ENCODE measurements at regions not wholly inside any gene's neighbourhood (a gene's known extent, or its start where the extent isn't known, plus 50 kb on each side); places are given as distances from the start of the nearest gene placed in this dataset.

DNA sequence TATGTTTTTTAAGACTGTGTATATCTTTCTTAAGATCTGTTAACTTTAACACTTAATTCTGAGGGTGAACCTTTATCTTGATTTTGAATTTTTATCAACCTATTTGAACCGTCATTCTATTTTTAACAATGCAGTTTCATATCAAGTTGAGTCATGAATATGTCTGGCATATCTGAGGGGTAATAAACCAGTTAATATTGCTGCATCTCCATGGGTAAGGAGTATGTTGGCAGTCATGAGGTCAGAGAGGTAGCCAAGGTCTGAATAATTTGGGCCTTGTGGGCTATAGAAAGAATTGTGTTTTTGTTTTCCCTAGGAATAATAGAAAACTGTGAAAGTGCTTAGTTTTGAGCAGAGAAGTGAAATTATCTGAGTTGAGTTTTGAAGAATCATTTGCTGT lies 419.0 kb downstream of the PLK2 start:
- H3K27ac ChIP-seq (ENCODE audit: low read depth, low read length, severe bottlenecking), result no peak overlapping the region
- no peaks in the 10 kb centered on the region for H3K36me3 ChIP-seq (ENCODE audit: control insufficient read depth, insufficient read depth, low read length)
- H3K4me3 ChIP-seq (ENCODE audit: extremely low read depth, insufficient read depth, low read length, poor library complexity, severe bottlenecking), result no peak overlapping the region
- no CpG with 5 or more reads among the region's 1 CpG for WGBS, 2 experiments (ENCODE audit: insufficient coverage in 2 of 2)
- peaks cover 3% of the 10 kb centered on the region for H3K4me1 ChIP-seq (ENCODE audit: control insufficient read depth, insufficient read depth, low read length, poor library complexity, severe bottlenecking)
- H3K9me3 ChIP-seq (ENCODE audit: control insufficient read depth, low read length), result no peaks in the 10 kb centered on the region

DNA sequence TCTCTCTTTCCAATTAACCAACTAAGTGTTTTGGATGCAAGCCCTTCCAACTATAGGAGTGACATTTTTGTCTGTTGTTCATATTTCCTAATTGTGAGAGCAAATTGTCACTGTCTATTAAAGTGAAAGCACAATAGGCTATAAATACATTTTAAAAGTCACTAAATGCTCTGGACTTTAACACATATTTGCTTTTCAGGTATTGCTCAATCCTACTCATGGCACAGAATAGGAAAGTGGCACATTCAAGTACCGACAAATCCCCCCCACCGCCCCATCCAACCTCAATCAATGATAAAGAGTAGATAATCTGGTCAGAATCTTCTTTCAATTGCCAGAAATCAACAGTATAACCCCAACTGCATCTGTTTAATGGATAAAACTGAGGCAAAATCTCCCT lies 419.8 kb downstream of the PLK2 start:
- Histone ChIP-seq H3K36me3 (ENCODE audit: control insufficient read depth, insufficient read depth, low read length) (no peaks in the 10 kb centered on the region), H3K9me3 (ENCODE audit: control insufficient read depth, low read length) (no peaks in the 10 kb centered on the region), H3K27ac (ENCODE audit: low read depth, low read length, severe bottlenecking) (no peak overlapping the region), H3K4me1 (ENCODE audit: control insufficient read depth, insufficient read depth, low read length, poor library complexity, severe bottlenecking) (peaks cover 3% of the 10 kb centered on the region), H3K4me3 (ENCODE audit: extremely low read depth, insufficient read depth, low read length, poor library complexity, severe bottlenecking) (no peak overlapping the region)
- WGBS, 2 experiments (ENCODE audit: insufficient coverage in 2 of 2), result no CpG with 5 or more reads among the region's 2 CpGs

DNA sequence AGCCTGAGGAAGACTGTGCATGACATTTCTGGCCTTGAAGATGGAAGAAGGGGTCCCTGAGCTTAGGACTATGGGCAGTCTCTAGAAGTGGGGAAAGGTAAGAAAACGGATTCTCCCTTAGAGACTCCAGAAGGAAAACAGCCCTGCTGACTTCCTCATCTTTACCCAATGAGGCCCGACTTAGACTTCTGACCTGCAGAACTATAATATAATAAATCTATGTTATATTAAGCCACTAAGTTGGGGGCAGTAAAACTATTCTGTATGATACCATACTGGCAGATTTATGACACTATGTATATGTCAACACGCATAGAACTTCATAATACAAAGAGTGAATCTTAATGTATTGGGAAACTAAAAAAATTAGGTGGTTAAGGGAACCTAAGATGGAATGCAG lies 422.0 kb downstream of the PLK2 start:
- Histone ChIP-seq H3K4me1 (ENCODE audit: control insufficient read depth, insufficient read depth, low read length, poor library complexity, severe bottlenecking) (peaks cover 1% of the 10 kb centered on the region), H3K36me3 (ENCODE audit: control insufficient read depth, insufficient read depth, low read length) (no peaks in the 10 kb centered on the region), H3K4me3 (ENCODE audit: extremely low read depth, insufficient read depth, low read length, poor library complexity, severe bottlenecking) (no peak overlapping the region), H3K9me3 (ENCODE audit: control insufficient read depth, low read length) (no peaks in the 10 kb centered on the region), H3K27ac (ENCODE audit: low read depth, low read length, severe bottlenecking) (no peak overlapping the region)
- no CpG with 5 or more reads among the region's 3 CpGs for WGBS, 2 experiments (ENCODE audit: insufficient coverage in 2 of 2)

DNA sequence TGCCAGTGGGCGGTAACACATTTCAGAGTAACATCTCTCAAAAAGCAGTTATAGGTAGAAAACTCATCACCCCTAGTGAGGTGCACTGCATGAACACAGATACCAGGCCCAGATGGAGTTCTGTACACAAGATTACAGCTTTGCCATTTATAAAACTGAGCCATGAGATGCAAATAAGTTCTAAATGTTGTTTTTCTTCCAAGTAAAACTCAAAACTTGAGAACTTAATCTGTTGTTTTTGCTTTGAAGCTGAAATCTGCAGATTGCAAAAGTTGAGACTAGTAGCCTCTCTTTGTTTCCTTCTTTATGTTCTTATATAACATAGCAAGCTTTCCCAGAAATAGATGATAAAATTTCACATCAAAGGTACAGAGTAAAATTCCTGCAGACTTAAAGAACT lies 434.1 kb downstream of the PLK2 start:
- Histone ChIP-seq H3K27ac (ENCODE audit: low read depth, low read length, severe bottlenecking) (no peak overlapping the region), H3K4me3 (ENCODE audit: extremely low read depth, insufficient read depth, low read length, poor library complexity, severe bottlenecking) (no peak overlapping the region), H3K36me3 (ENCODE audit: control insufficient read depth, insufficient read depth, low read length) (no peaks in the 10 kb centered on the region), H3K9me3 (ENCODE audit: control insufficient read depth, low read length) (no peaks in the 10 kb centered on the region), H3K4me1 (ENCODE audit: control insufficient read depth, insufficient read depth, low read length, poor library complexity, severe bottlenecking) (no peaks in the 10 kb centered on the region)
- 88% methylated on average over 1 of the region's 1 CpG; no CpG with 5 or more reads in 1 of the 2 experiments for WGBS, 2 experiments (ENCODE audit: insufficient coverage in 2 of 2)

DNA sequence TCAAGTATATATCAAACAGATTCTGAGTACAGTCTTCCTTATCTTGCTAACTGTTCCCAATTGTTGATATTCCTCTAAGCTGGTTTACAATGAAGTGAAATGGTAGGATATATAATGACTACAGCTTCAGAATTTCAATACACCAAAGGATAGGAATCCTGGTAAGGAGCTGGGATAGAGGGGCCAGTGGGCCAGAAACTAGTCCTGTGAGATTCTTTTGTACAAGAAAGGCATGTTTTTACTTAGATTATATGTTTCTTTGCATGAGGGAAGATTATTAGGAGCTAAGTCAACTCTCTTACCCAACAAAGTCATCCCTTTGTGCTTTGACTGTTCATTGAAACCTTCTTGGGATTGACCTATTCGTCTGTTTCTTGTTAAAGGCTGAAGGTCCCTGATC lies 435.7 kb downstream of the PLK2 start:
- no peaks in the 10 kb centered on the region for H3K36me3 ChIP-seq (ENCODE audit: control insufficient read depth, insufficient read depth, low read length)
- no CpG with 5 or more reads among the region's 1 CpG for WGBS, 2 experiments (ENCODE audit: insufficient coverage in 2 of 2)
- no peaks in the 10 kb centered on the region for H3K4me1 ChIP-seq (ENCODE audit: control insufficient read depth, insufficient read depth, low read length, poor library complexity, severe bottlenecking)
- no peaks in the 10 kb centered on the region for H3K9me3 ChIP-seq (ENCODE audit: control insufficient read depth, low read length)
- H3K4me3 ChIP-seq (ENCODE audit: extremely low read depth, insufficient read depth, low read length, poor library complexity, severe bottlenecking), result no peak overlapping the region
- no peak overlapping the region for H3K27ac ChIP-seq (ENCODE audit: low read depth, low read length, severe bottlenecking)

DNA sequence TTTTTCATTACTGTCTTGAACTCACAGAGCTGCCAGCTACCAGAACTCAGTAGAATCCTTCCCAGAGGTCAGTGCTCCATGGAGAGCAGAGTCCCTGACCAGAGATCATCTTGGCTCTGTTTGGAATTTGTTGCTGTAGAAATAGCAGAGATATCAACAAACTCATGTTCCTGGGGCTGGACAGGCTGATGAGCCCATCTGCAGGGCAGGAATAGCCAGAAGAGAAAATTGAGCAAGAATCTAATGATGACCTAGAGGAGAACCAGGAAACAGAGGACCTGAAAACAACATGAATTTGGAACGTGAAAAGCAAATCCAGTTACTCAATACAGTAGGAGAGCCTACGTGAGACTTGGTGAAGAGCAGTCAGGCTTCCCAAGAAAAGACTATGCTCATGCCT lies 437.8 kb downstream of the PLK2 start:
- no peaks in the 10 kb centered on the region for H3K4me1 ChIP-seq (ENCODE audit: control insufficient read depth, insufficient read depth, low read length, poor library complexity, severe bottlenecking)
- no peaks in the 10 kb centered on the region for H3K36me3 ChIP-seq (ENCODE audit: control insufficient read depth, insufficient read depth, low read length)
- WGBS, 2 experiments (ENCODE audit: insufficient coverage in 2 of 2), result 94 to 100% methylated on average over 2 of the region's 2 CpGs
- no peak overlapping the region for H3K27ac ChIP-seq (ENCODE audit: low read depth, low read length, severe bottlenecking)
- no peak overlapping the region for H3K4me3 ChIP-seq (ENCODE audit: extremely low read depth, insufficient read depth, low read length, poor library complexity, severe bottlenecking)
- no peaks in the 10 kb centered on the region for H3K9me3 ChIP-seq (ENCODE audit: control insufficient read depth, low read length)

DNA sequence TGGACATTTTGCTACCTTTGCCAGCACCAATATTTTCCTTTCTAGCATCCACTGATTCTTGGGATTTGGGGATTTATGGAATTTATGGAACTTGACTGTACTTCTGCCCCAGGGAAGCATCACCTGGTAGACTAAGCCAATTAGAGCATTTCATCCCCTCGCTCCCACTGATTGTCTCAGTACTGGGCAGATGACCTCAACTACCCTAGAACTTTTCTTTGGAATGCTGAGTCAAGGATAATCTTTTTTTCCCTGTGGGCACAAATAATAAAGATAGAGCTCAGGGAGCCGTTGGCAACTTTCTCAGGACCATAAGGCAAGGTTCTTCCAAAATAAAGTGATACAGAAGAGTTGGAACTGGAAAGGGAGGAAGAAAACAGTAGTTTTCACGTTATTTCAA lies 438.4 kb downstream of the PLK2 start:
- Histone ChIP-seq H3K4me1 (ENCODE audit: control insufficient read depth, insufficient read depth, low read length, poor library complexity, severe bottlenecking) (no peaks in the 10 kb centered on the region), H3K4me3 (ENCODE audit: extremely low read depth, insufficient read depth, low read length, poor library complexity, severe bottlenecking) (no peak overlapping the region), H3K27ac (ENCODE audit: low read depth, low read length, severe bottlenecking) (no peak overlapping the region), H3K36me3 (ENCODE audit: control insufficient read depth, insufficient read depth, low read length) (no peaks in the 10 kb centered on the region), H3K9me3 (ENCODE audit: control insufficient read depth, low read length) (no peaks in the 10 kb centered on the region)
- 90% methylated on average over 2 of the region's 3 CpGs; no CpG with 5 or more reads in 1 of the 2 experiments for WGBS, 2 experiments (ENCODE audit: insufficient coverage in 2 of 2)

DNA sequence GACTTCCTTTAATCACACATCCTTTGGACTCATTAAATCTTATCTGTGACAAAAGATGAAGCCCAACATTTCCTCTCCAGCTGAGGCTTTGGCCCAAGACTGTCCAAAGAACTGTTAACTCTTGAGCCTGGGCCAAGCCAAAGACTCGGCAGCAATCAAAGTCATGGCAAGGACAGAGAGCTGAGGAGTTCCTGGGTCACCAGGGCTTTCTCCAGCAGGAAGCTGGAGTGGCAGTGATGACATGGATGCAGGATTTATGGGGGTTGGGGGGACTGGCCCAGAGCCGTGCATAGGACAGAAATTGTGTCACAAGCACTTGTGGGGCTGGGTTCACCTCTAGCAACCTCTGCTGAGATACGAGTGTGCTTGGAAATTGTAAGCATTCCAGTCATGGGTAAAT lies 440.3 kb downstream of the PLK2 start:
- H3K4me1 ChIP-seq (ENCODE audit: control insufficient read depth, insufficient read depth, low read length, poor library complexity, severe bottlenecking), result no peaks in the 10 kb centered on the region
- H3K27ac ChIP-seq (ENCODE audit: low read depth, low read length, severe bottlenecking), result no peak overlapping the region
- 84 to 90% methylated on average over 2 to 3 of the region's 3 CpGs for WGBS, 2 experiments (ENCODE audit: insufficient coverage in 2 of 2)
- no peaks in the 10 kb centered on the region for H3K9me3 ChIP-seq (ENCODE audit: control insufficient read depth, low read length)
- H3K4me3 ChIP-seq (ENCODE audit: extremely low read depth, insufficient read depth, low read length, poor library complexity, severe bottlenecking), result no peak overlapping the region
- no peaks in the 10 kb centered on the region for H3K36me3 ChIP-seq (ENCODE audit: control insufficient read depth, insufficient read depth, low read length)

DNA sequence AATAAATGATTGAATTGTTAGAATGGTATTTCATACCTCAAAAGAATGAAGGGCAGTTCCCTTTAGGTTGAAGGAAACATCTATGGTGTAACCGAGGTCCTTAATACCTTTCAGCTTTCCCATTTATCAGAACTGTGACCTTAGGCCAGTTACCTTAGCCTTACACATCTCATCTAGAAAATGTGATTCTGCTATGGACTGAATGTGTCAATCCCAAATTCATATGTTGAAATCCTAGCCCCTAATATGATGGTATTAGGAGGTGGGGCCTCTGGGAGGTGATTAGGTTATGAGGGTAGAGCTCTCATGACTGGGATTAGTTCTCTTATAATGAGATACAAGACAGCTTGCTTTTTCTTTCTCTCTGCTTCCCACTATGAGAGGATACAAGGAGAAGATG lies 441.9 kb downstream of the PLK2 start:
- Histone ChIP-seq H3K9me3 (ENCODE audit: control insufficient read depth, low read length) (no peaks in the 10 kb centered on the region), H3K36me3 (ENCODE audit: control insufficient read depth, insufficient read depth, low read length) (no peaks in the 10 kb centered on the region), H3K4me1 (ENCODE audit: control insufficient read depth, insufficient read depth, low read length, poor library complexity, severe bottlenecking) (no peaks in the 10 kb centered on the region), H3K27ac (ENCODE audit: low read depth, low read length, severe bottlenecking) (no peak overlapping the region), H3K4me3 (ENCODE audit: extremely low read depth, insufficient read depth, low read length, poor library complexity, severe bottlenecking) (no peak overlapping the region)
- WGBS, 2 experiments (ENCODE audit: insufficient coverage in 2 of 2), result no CpG with 5 or more reads among the region's 1 CpG

DNA sequence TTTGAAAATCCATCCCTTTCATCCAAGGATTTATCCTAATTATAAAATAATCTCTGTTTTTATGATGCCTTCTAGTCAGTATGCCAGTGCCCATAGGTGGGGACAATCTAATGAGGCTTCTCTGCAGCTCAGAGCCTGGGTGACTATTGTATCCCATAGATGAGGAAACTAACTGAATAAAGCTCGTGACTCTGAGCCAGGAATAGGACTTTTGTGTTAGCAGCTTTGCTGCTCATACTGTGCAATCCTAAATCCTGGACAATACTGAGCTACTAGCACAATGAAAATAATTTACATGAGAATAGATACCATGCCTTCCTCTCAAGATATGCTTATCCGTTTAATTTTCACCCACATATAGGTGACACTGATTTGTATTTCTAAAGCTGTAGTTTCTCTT lies 443.0 kb downstream of the PLK2 start:
- H3K36me3 ChIP-seq (ENCODE audit: control insufficient read depth, insufficient read depth, low read length), result no peaks in the 10 kb centered on the region
- H3K4me3 ChIP-seq (ENCODE audit: extremely low read depth, insufficient read depth, low read length, poor library complexity, severe bottlenecking), result no peak overlapping the region
- H3K27ac ChIP-seq (ENCODE audit: low read depth, low read length, severe bottlenecking), result no peak overlapping the region
- no peaks in the 10 kb centered on the region for H3K4me1 ChIP-seq (ENCODE audit: control insufficient read depth, insufficient read depth, low read length, poor library complexity, severe bottlenecking)
- no peaks in the 10 kb centered on the region for H3K9me3 ChIP-seq (ENCODE audit: control insufficient read depth, low read length)
- 60% methylated on average over 1 of the region's 2 CpGs; no CpG with 5 or more reads in 1 of the 2 experiments for WGBS, 2 experiments (ENCODE audit: insufficient coverage in 2 of 2)

DNA sequence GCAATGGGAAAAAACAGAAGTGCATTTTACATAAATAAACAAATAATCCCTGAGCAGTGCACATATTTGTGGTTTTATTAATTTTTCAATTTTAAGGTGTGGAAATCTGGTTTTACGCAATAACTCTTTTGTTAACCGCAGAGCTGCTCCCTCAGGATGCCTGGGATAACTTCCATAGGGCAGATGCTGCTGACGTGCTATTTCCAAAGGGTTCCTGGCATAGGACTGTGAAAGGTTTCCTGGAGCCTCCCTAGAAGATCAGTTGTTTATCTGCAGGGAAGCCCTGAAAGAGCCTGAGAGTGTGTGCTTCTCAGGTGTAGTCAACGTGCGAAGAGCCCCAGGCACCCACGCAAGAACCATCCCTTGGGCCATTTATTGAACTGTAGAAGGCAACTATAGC lies 443.5 kb downstream of the PLK2 start:
- no peak overlapping the region for H3K27ac ChIP-seq (ENCODE audit: low read depth, low read length, severe bottlenecking)
- WGBS, 2 experiments (ENCODE audit: insufficient coverage in 2 of 2), result 76 to 85% methylated on average over 4 to 6 of the region's 6 CpGs
- H3K36me3 ChIP-seq (ENCODE audit: control insufficient read depth, insufficient read depth, low read length), result no peaks in the 10 kb centered on the region

DNA sequence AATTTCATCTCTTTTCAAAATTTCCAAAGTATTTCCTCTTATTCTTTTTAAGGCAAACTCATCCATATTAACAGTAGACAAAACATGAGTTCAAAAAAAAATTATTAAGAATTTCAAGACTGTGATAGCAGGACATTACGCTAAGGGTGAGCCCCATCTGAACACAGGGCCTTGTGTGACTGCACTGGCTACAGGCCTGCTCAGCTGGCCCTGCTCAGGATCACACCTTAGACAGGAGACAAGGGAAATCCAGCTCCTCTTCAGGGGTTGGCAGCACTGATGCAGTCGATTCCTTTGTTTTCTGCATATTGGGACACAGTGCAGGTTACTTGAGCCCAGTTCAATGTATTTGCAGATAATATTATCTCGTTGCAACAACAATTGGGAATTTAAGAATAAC lies 444.7 kb downstream of the PLK2 start:
- no peak overlapping the region for H3K4me3 ChIP-seq (ENCODE audit: extremely low read depth, insufficient read depth, low read length, poor library complexity, severe bottlenecking)
- H3K4me1 ChIP-seq (ENCODE audit: control insufficient read depth, insufficient read depth, low read length, poor library complexity, severe bottlenecking), result no peaks in the 10 kb centered on the region
- no peaks in the 10 kb centered on the region for H3K9me3 ChIP-seq (ENCODE audit: control insufficient read depth, low read length)
- 94 to 100% methylated on average over 1 to 2 of the region's 3 CpGs for WGBS, 2 experiments (ENCODE audit: insufficient coverage in 2 of 2)
- H3K36me3 ChIP-seq (ENCODE audit: control insufficient read depth, insufficient read depth, low read length), result no peaks in the 10 kb centered on the region
- no peak overlapping the region for H3K27ac ChIP-seq (ENCODE audit: low read depth, low read length, severe bottlenecking)

More for the DNA sequence above, 443.5 kb downstream of the PLK2 start:
- H3K9me3 ChIP-seq (ENCODE audit: control insufficient read depth, low read length), result no peaks in the 10 kb centered on the region
- H3K4me1 ChIP-seq (ENCODE audit: control insufficient read depth, insufficient read depth, low read length, poor library complexity, severe bottlenecking), result no peaks in the 10 kb centered on the region
- no peak overlapping the region for H3K4me3 ChIP-seq (ENCODE audit: extremely low read depth, insufficient read depth, low read length, poor library complexity, severe bottlenecking)

Measured in mesodermal cell (in vitro differentiated cells).